Left ventricle myocardium inferior (tissue), 1 donor: ENCODE measurements at regions not wholly inside any gene's neighbourhood (a gene's known extent, or its start where the extent isn't known, plus 50 kb on each side); places are given as distances from the start of the nearest gene placed in this dataset.
A peak's percentile ranks its signal among the peaks of the same experiment; 100 is the strongest.

Experiments used
- DNase-seq: peaks from one replicate; pipeline ENCODE4 v3.0.0-alpha.2; 2020
- H3K27ac ChIP-seq: fragments of 200-600 bp; replicated peaks from 2 replicates; pipeline ENCODE4 v1.8.0; 2021
- H3K27me3 ChIP-seq: fragments of 200-600 bp; 2 replicates; pipeline ENCODE4 v1.8.0; 2021; ENCODE audit warnings: low read depth
- H3K36me3 ChIP-seq: fragments of 200-600 bp; 2 replicates; pipeline ENCODE4 v1.8.0; 2021
- H3K4me1 ChIP-seq: fragments of 200-600 bp; 2 replicates; pipeline ENCODE4 v1.8.0; 2021
- H3K4me3 ChIP-seq: fragments of 200-600 bp; 2 replicates; pipeline ENCODE4 v1.8.0; 2021; ENCODE audit warnings: mild to moderate bottlenecking, moderate library complexity
- H3K9me3 ChIP-seq: fragments of 200-600 bp; replicated peaks from 2 replicates; pipeline ENCODE4 v1.8.0; 2021
- CTCF ChIP-seq: fragments of 200-600 bp; IDR thresholded peaks from 2 replicates; pipeline ENCODE4 v1.8.0; 2021; ENCODE audit warnings: antibody characterized with exemption, mild to moderate bottlenecking, borderline replicate concordance
- intact Hi-C: fragments of 100-400 bp; cut with micrococcal nuclease; formaldehyde crosslinking; loops from one replicate; pipeline ENCODE4 v1.11.0; 2022
- donor health status: DM: no; HTN: yes; CAD: no; lungs with severe emphysema.

GRCh38 chr11:119807402-119807801 lies 78.4 kb upstream of the NECTIN1 start:
- TF ChIP-seq CTCF: no peak

GRCh38 chr11:119806064-119806915 lies 77.3 kb upstream of the NECTIN1 start:
- DNase-seq: peak; percentile 69
- intact Hi-C loops: no loop called here
- peak overlapping the region; percentile 77 for H3K27ac ChIP-seq

More at GRCh38 chr11:119807402-119807801, 78.4 kb upstream of the NECTIN1 start:
- Histone ChIP-seq H3K9me3 (no peaks in the 10 kb centered on the region), H3K4me3 (no peak overlapping the region), H3K27me3 (no peaks in the 10 kb centered on the region), H3K27ac (no peak overlapping the region), H3K4me1 (peaks cover 11% of the 10 kb centered on the region), H3K36me3 (no peaks in the 10 kb centered on the region)
- DNase-seq: no peak
- intact Hi-C loops: no loop called here

GRCh38 chr11:119805663-119806062 lies 76.7 kb upstream of the NECTIN1 start:
- TF ChIP-seq CTCF: no peak
- no peak overlapping the region for H3K4me3 ChIP-seq
- intact Hi-C loops: no loop called here
- H3K36me3 ChIP-seq: no peaks in the 10 kb centered on the region
- peaks cover 10% of the 10 kb centered on the region for H3K27me3 ChIP-seq
- H3K4me1 ChIP-seq: peaks cover 11% of the 10 kb centered on the region
- DNase-seq: no peak
- H3K9me3 ChIP-seq: no peaks in the 10 kb centered on the region
- no peak overlapping the region for H3K27ac ChIP-seq

More at GRCh38 chr11:119806064-119806915, 77.3 kb upstream of the NECTIN1 start:
- TF ChIP-seq CTCF: no peak
- H3K27me3 ChIP-seq: peaks cover 4% of the 10 kb centered on the region
- no peaks in the 10 kb centered on the region for H3K36me3 ChIP-seq
- H3K9me3 ChIP-seq: no peaks in the 10 kb centered on the region
- H3K4me1 ChIP-seq: peaks cover 11% of the 10 kb centered on the region
- no peak overlapping the region for H3K4me3 ChIP-seq

GRCh38 chr11:119804698-119805097 lies 75.7 kb upstream of the NECTIN1 start:
- no peak overlapping the region for H3K27ac ChIP-seq
- peaks cover 11% of the 10 kb centered on the region for H3K4me1 ChIP-seq
- intact Hi-C loops: no loop called here
- H3K27me3 ChIP-seq: peaks cover 12% of the 10 kb centered on the region
- H3K4me3 ChIP-seq: no peak overlapping the region
- no peak for TF ChIP-seq CTCF
- no peak for DNase-seq
- H3K36me3 ChIP-seq: no peaks in the 10 kb centered on the region
- no peaks in the 10 kb centered on the region for H3K9me3 ChIP-seq

- peaks cover 12% of the 10 kb centered on the region for H3K27me3 ChIP-seq
- no peaks in the 10 kb centered on the region for H3K9me3 ChIP-seq
- H3K4me3 ChIP-seq: no peak overlapping the region
- intact Hi-C loops: no loop called here
- no peaks in the 10 kb centered on the region for H3K36me3 ChIP-seq
- H3K4me1 ChIP-seq: peaks cover 11% of the 10 kb centered on the region
- no peak for TF ChIP-seq CTCF
- DNase-seq: no peak
- H3K27ac ChIP-seq: no peak overlapping the region
Measured at GRCh38 chr11:119803726-119804294, 74.8 kb upstream of the NECTIN1 start.
